ENCODE measurements at regions not wholly inside any gene's neighbourhood (a gene's known extent, or its start where the extent isn't known, plus 50 kb on each side); places are given as distances from the start of the nearest gene placed in this dataset.

DNA sequence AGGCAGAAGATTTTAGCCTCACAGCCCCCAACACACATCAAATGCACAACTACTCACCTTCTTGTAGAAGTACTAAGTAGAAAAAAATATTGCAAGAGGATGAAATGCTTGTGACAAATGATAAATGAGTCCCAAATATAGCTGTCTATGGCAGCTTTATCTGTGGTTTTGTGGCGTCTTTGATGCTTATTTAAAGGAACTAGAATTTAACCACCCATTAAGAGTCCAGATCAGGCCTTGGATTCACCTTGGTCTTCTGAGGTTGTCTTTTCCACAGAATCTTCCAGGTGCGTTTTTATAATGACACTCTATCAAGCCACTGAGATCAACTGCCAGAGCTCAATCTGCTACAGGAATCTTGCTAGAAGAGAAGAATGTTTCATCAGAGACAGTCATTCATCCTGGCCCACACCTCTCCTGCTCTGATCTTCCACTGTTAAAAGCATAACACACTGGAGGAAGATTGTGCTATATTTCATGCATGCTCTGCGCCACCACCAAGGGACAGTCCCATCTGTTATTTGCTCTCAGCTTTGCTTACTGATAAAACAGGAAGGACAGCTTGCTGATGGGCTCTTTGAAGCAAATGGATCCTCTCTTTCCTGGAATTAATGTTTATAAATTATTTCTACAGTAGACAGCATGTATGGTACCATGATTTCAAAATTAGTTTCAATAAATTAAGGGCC lies 144.1 kb downstream of the SLC7A11 start:
- no peaks in the 10 kb centered on the region for H3K27me3 ChIP-seq (ENCODE audit: control insufficient read depth in 3 of 3, insufficient read depth in 3 of 3, low read length in 3 of 3)
- H3K27ac ChIP-seq (ENCODE audit: low read depth, low read length) = no peak overlapping the region
- H3K9ac ChIP-seq (ENCODE audit: low read depth in 1 of 3, low read length in 3 of 3) = no peak overlapping the region
- H3K4me1 ChIP-seq (ENCODE audit: control insufficient read depth in 3 of 3, insufficient read depth in 3 of 3, low read length in 3 of 3) = no peaks in the 10 kb centered on the region
- H3K4me3 ChIP-seq (ENCODE audit: low read length in 3 of 3) = no peak overlapping the region
- H3K36me3 ChIP-seq (ENCODE audit: control insufficient read depth in 3 of 3, insufficient read depth in 3 of 3, low read length in 3 of 3) = no peaks in the 10 kb centered on the region
- H3K9me3 ChIP-seq (ENCODE audit: control insufficient read depth in 3 of 3, low read length in 3 of 3) = no peaks in the 10 kb centered on the region

GRCh38 chr4:138096384-138097062 lies 145.6 kb downstream of the SLC7A11 start:
- no peak overlapping the region for H3K4me3 ChIP-seq (ENCODE audit: low read length in 3 of 3)
- H3K9ac ChIP-seq (ENCODE audit: low read depth in 1 of 3, low read length in 3 of 3) = no peak overlapping the region
- H3K27me3 ChIP-seq (ENCODE audit: control insufficient read depth in 3 of 3, insufficient read depth in 3 of 3, low read length in 3 of 3) = no peaks in the 10 kb centered on the region
- H3K4me1 ChIP-seq (ENCODE audit: control insufficient read depth in 3 of 3, insufficient read depth in 3 of 3, low read length in 3 of 3) = no peaks in the 10 kb centered on the region
- no peaks in the 10 kb centered on the region for H3K36me3 ChIP-seq (ENCODE audit: control insufficient read depth in 3 of 3, insufficient read depth in 3 of 3, low read length in 3 of 3)
- H3K27ac ChIP-seq (ENCODE audit: low read depth, low read length) = no peak overlapping the region
- no peaks in the 10 kb centered on the region for H3K9me3 ChIP-seq (ENCODE audit: control insufficient read depth in 3 of 3, low read length in 3 of 3)

GRCh38 chr4:138095378-138095777 lies 146.8 kb downstream of the SLC7A11 start:
- H3K9ac ChIP-seq (ENCODE audit: low read depth in 1 of 3, low read length in 3 of 3) = no peak overlapping the region
- no peaks in the 10 kb centered on the region for H3K36me3 ChIP-seq (ENCODE audit: control insufficient read depth in 3 of 3, insufficient read depth in 3 of 3, low read length in 3 of 3)
- no peak overlapping the region for H3K27ac ChIP-seq (ENCODE audit: low read depth, low read length)
- H3K9me3 ChIP-seq (ENCODE audit: control insufficient read depth in 3 of 3, low read length in 3 of 3) = no peaks in the 10 kb centered on the region
- no peaks in the 10 kb centered on the region for H3K27me3 ChIP-seq (ENCODE audit: control insufficient read depth in 3 of 3, insufficient read depth in 3 of 3, low read length in 3 of 3)
- H3K4me3 ChIP-seq (ENCODE audit: low read length in 3 of 3) = no peak overlapping the region
- H3K4me1 ChIP-seq (ENCODE audit: control insufficient read depth in 3 of 3, insufficient read depth in 3 of 3, low read length in 3 of 3) = no peaks in the 10 kb centered on the region

DNA sequence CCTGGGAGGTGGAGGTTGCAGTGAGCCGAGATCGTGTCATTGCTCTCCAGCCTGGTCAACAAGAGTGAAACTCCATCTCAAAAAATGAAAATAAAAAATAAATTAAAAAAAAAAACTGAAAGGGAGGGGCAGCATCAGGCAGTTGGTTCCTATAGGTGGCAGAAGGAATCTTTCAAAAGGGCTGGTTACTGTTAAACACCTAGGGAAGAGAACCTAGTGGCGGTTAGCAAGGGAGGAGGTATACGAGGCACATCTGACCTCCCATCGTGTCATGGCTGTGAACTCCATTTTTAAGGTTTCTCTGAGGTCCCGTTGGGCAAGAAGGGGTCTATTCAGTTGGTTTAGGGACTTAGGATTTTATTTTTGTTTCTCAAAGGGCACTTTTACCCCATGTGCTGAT lies 150.1 kb downstream of the SLC7A11 start:
- Histone ChIP-seq H3K4me3 (ENCODE audit: low read length in 3 of 3) (no peak overlapping the region), H3K4me1 (ENCODE audit: control insufficient read depth in 3 of 3, insufficient read depth in 3 of 3, low read length in 3 of 3) (peaks cover 2 to 7% (median 5%) of the 10 kb centered on the region in 3 donors), H3K36me3 (ENCODE audit: control insufficient read depth in 3 of 3, insufficient read depth in 3 of 3, low read length in 3 of 3) (no peaks in the 10 kb centered on the region), H3K9ac (ENCODE audit: low read depth in 1 of 3, low read length in 3 of 3) (no peak overlapping the region), H3K27ac (ENCODE audit: low read depth, low read length) (no peak overlapping the region), H3K27me3 (ENCODE audit: control insufficient read depth in 3 of 3, insufficient read depth in 3 of 3, low read length in 3 of 3) (no peaks in the 10 kb centered on the region), H3K9me3 (ENCODE audit: control insufficient read depth in 3 of 3, low read length in 3 of 3) (no peaks in the 10 kb centered on the region)

DNA sequence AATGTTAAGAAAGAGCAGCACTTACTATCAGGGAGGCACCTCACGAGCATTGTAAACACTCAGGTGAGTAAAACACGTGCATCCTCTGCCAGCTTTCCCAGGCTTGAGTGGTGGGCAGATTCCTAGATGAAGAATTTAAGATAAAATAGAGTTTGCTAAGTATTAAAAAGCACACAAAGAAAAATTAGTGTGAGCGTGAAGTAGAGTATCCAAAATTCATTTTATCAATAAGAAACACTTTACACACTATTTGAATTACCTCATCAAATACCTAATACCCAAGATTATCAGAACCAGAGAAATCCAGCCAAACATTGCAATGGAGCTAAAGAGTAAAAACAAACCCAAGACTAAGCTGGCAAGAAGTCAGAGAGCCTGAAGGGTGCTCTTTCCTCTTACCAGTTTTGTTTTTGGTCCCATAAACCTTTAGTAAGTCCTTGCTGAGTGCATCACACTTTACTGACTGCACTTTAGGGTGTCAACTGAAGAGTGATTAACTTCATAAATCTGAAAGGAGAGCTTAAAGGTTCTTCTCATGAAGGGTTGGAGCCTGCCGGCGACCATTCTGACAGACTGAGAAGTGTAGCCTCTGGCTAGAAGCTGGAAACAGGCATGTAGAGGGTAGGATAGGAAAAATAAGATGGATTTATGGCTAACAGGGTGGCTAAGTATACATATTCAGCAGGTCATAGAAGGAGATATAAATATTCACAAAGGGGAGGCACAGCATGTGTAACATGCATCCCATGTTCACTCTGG lies 151.1 kb downstream of the SLC7A11 start:
- H3K4me1 ChIP-seq (ENCODE audit: control insufficient read depth in 3 of 3, insufficient read depth in 3 of 3, low read length in 3 of 3) = peaks cover 4 to 13% (median 11%) of the 10 kb centered on the region in 3 donors
- no peaks in the 10 kb centered on the region for H3K27me3 ChIP-seq (ENCODE audit: control insufficient read depth in 3 of 3, insufficient read depth in 3 of 3, low read length in 3 of 3)
- H3K27ac ChIP-seq (ENCODE audit: low read depth, low read length) = no peak overlapping the region
- no peak overlapping the region for H3K4me3 ChIP-seq (ENCODE audit: low read length in 3 of 3)
- peak overlapping the region in 1 of 3 donors; percentile 71 for H3K9ac ChIP-seq (ENCODE audit: low read depth in 1 of 3, low read length in 3 of 3)
- H3K9me3 ChIP-seq (ENCODE audit: control insufficient read depth in 3 of 3, low read length in 3 of 3) = no peaks in the 10 kb centered on the region
- no peaks in the 10 kb centered on the region for H3K36me3 ChIP-seq (ENCODE audit: control insufficient read depth in 3 of 3, insufficient read depth in 3 of 3, low read length in 3 of 3)

DNA sequence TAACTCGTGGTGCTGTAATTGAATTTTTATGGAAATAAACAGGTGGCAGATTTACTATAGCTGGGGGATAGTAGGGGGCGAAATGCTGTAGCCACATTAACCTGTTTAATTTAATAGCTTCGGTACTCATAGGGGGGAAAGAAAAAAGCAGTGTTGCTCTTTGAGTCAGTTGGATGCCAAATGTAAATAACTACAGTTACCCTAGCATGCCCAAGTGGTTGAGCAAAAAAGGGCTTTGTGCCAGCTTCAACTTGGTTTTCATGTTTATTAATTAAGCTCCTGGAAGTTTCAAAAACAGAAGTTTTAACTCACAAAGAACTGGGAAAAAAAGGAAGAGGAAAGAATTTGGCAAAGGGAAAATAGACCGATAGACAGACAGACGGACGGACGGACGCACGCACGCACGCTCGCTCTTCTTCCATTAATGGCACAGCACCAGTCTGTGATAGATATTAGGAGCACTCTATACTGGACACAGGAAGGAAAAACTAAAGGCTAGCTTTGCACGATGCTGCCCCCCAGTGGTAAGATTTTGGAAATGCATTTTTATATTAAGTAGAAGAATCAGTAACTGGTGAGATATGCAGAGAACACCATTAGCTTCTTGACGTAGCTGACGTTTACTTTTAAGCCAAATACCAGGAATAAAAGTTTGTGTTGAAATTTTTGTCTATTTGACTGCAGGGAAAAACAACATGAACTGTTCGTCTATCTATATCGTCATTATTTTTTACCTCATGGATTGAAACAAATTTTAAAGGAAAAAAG lies 151.8 kb downstream of the SLC7A11 start:
- H3K9ac ChIP-seq (ENCODE audit: low read depth in 1 of 3, low read length in 3 of 3) = peak overlapping the region in 2 of 3 donors; percentile 27 to 71

GRCh38 chr4:138088449-138089208 lies 153.5 kb downstream of the SLC7A11 start:
- no peak overlapping the region for H3K4me3 ChIP-seq (ENCODE audit: low read length in 3 of 3)
- H3K9me3 ChIP-seq (ENCODE audit: control insufficient read depth in 3 of 3, low read length in 3 of 3) = no peaks in the 10 kb centered on the region
- no peaks in the 10 kb centered on the region for H3K36me3 ChIP-seq (ENCODE audit: control insufficient read depth in 3 of 3, insufficient read depth in 3 of 3, low read length in 3 of 3)
- no peak overlapping the region for H3K27ac ChIP-seq (ENCODE audit: low read depth, low read length)
- no peak overlapping the region for H3K9ac ChIP-seq (ENCODE audit: low read depth in 1 of 3, low read length in 3 of 3)
- H3K4me1 ChIP-seq (ENCODE audit: control insufficient read depth in 3 of 3, insufficient read depth in 3 of 3, low read length in 3 of 3) = peaks cover 8 to 13% (median 11%) of the 10 kb centered on the region in 3 donors
- H3K27me3 ChIP-seq (ENCODE audit: control insufficient read depth in 3 of 3, insufficient read depth in 3 of 3, low read length in 3 of 3) = no peaks in the 10 kb centered on the region

More for the DNA sequence above, 151.8 kb downstream of the SLC7A11 start:
- Histone ChIP-seq H3K4me1 (ENCODE audit: control insufficient read depth in 3 of 3, insufficient read depth in 3 of 3, low read length in 3 of 3) (peaks cover 8 to 13% (median 11%) of the 10 kb centered on the region in 3 donors), H3K9me3 (ENCODE audit: control insufficient read depth in 3 of 3, low read length in 3 of 3) (no peaks in the 10 kb centered on the region), H3K27me3 (ENCODE audit: control insufficient read depth in 3 of 3, insufficient read depth in 3 of 3, low read length in 3 of 3) (no peaks in the 10 kb centered on the region), H3K4me3 (ENCODE audit: low read length in 3 of 3) (peak overlapping the region; percentile 51 to 60 (median 52)), H3K27ac (ENCODE audit: low read depth, low read length) (no peak overlapping the region), H3K36me3 (ENCODE audit: control insufficient read depth in 3 of 3, insufficient read depth in 3 of 3, low read length in 3 of 3) (no peaks in the 10 kb centered on the region)

DNA sequence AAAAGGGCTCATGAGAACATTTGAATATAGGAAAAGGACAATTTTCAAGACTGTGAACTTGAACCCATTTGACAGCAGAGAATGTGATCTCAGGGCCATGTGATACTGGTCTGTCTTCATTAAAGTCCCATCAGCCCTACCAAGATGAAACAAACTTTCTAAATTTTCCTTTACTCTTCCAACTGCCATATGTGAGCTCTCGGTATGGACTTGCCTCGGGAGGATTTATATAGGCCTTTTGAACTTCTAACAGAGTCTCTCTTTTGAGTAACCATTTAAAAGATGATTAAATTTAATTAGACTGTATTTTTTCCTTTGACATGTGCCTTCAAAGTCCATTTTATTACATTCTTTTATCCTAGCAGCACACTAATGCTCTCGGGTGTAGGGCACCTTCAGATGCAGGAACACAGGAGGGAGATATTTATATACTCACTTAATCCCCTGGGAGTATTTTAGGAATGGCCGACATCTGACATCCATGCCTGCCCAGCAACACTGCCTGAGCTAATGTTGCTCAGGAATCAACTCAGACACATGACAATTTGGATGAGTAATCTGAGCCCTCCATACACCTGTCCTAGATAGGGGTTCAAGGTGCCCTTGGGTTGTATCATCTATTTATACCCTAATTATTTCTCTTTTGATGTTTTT lies 155.0 kb downstream of the SLC7A11 start:
- Histone ChIP-seq H3K9me3 (ENCODE audit: control insufficient read depth in 3 of 3, low read length in 3 of 3) (no peaks in the 10 kb centered on the region), H3K36me3 (ENCODE audit: control insufficient read depth in 3 of 3, insufficient read depth in 3 of 3, low read length in 3 of 3) (no peaks in the 10 kb centered on the region), H3K27me3 (ENCODE audit: control insufficient read depth in 3 of 3, insufficient read depth in 3 of 3, low read length in 3 of 3) (no peaks in the 10 kb centered on the region), H3K27ac (ENCODE audit: low read depth, low read length) (peak overlapping the region; percentile 79), H3K4me1 (ENCODE audit: control insufficient read depth in 3 of 3, insufficient read depth in 3 of 3, low read length in 3 of 3) (peaks cover 8 to 13% (median 11%) of the 10 kb centered on the region in 3 donors), H3K4me3 (ENCODE audit: low read length in 3 of 3) (no peak overlapping the region), H3K9ac (ENCODE audit: low read depth in 1 of 3, low read length in 3 of 3) (no peak overlapping the region)

GRCh38 chr4:138086611-138087041 lies 155.5 kb downstream of the SLC7A11 start:
- Histone ChIP-seq H3K36me3 (ENCODE audit: control insufficient read depth in 3 of 3, insufficient read depth in 3 of 3, low read length in 3 of 3) (no peaks in the 10 kb centered on the region), H3K4me3 (ENCODE audit: low read length in 3 of 3) (no peak overlapping the region), H3K27me3 (ENCODE audit: control insufficient read depth in 3 of 3, insufficient read depth in 3 of 3, low read length in 3 of 3) (no peaks in the 10 kb centered on the region), H3K9me3 (ENCODE audit: control insufficient read depth in 3 of 3, low read length in 3 of 3) (no peaks in the 10 kb centered on the region), H3K27ac (ENCODE audit: low read depth, low read length) (peak overlapping the region; percentile 79), H3K4me1 (ENCODE audit: control insufficient read depth in 3 of 3, insufficient read depth in 3 of 3, low read length in 3 of 3) (peaks cover 8 to 13% (median 11%) of the 10 kb centered on the region in 3 donors), H3K9ac (ENCODE audit: low read depth in 1 of 3, low read length in 3 of 3) (no peak overlapping the region)

All from skeletal muscle tissue (tissue), 3 donors.